ENCODE measurements at regions not wholly inside any gene's neighbourhood (a gene's known extent, or its start where the extent isn't known, plus 50 kb on each side); places are given as distances from the start of the nearest gene placed in this dataset.
"Not testable (repeated sequence)": the region's sequence is repeated elsewhere in the genome, so short reads cannot be mapped to it uniquely, and the experiment has no call there.

DNA sequence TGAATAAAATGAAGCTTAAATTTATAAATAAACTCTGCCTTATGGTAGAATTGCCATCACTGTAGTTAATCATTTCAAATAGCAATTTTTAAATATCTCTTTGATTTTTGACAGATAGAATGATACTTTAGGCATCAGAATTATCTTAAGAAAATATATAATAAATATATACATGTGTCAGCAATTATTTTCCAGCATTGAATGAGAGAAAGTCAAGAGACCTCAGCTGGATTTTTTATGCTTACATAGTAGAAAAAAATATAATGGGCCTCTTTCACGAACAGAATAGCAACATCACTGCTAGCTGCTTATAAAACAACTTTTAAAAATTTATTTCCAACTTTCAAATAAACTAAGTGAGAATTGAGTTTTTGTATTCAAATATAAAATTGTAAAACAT, 424.0 kb upstream of the MAGEB16 start:
- H3K9me3 ChIP-seq: no peaks in the 10 kb centered on the region
- TF ChIP-seq, protein P1, sequence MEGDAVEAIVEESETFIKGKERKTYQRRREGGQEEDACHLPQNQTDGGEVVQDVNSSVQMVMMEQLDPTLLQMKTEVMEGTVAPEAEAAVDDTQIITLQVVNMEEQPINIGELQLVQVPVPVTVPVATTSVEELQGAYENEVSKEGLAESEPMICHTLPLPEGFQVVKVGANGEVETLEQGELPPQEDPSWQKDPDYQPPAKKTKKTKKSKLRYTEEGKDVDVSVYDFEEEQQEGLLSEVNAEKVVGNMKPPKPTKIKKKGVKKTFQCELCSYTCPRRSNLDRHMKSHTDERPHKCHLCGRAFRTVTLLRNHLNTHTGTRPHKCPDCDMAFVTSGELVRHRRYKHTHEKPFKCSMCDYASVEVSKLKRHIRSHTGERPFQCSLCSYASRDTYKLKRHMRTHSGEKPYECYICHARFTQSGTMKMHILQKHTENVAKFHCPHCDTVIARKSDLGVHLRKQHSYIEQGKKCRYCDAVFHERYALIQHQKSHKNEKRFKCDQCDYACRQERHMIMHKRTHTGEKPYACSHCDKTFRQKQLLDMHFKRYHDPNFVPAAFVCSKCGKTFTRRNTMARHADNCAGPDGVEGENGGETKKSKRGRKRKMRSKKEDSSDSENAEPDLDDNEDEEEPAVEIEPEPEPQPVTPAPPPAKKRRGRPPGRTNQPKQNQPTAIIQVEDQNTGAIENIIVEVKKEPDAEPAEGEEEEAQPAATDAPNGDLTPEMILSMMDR (IDR thresholded peaks at IDR 0.05 in 8 of 11, conservative IDR thresholded peaks at IDR 0.05 in 3 of 11): no peak
- TF ChIP-seq POLR2A (IDR thresholded peaks at IDR 0.05): no peak
- TF ChIP-seq POLR2AphosphoS5 (IDR thresholded peaks at IDR 0.05): no peak
- WGBS, 5 donors: 28 to 85% (median 62%) methylated on average over 1 of the region's 1 CpG
- H3K4me3 ChIP-seq: no peak overlapping the region
- no peak for DNase-seq
- H3K4me1 ChIP-seq: no peaks in the 10 kb centered on the region
- H3K27me3 ChIP-seq (replicated peaks in 1 of 7): no peaks in the 10 kb centered on the region
- H3K36me3 ChIP-seq: no peaks in the 10 kb centered on the region
- intact Hi-C loops (cut with DNase I; ENCODE audit: low total_unique reads): no loop called here
- no peak overlapping the region for H3K27ac ChIP-seq

DNA sequence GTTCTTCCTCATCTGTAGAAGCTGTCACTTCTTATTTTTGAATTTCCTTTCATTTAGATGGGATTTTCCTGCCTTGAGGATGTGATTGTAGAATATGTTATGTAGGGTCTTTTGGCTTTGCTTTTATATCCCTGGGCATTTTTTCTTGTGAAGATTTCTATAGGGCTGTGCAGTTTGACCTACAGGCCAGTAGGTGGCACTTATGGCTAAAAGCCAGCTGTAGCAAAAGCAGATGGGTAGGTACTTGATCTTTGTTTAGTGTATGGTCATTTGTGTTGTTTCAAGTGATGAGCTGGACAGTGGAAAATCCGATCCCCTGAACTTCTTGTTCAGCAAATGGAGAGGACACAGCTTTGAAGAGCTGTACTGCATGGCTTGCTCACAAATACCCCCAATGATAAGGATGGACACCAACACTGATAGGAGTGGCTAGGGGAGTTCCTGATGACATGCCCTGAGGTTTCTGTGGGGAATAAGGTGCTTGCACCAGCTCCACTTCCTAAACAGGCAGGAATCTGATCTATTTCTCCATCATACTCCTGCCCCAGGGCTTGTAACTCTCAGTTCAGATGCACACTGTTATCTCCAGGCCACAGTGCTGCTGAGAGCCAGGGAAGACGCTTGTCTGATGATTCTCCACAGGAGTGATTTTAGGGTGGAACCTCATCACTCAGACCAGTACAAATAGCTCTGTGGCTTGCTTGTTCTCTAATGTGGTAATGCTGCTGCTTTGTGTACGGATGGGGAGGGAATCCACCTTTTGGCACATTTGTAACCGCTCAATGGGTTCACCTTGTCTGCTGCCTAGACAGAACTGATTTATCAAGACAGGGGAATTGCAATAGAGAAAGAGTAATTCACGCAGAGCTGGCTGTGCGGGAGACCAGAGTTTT, 417.1 kb upstream of the MAGEB16 start:
- WGBS, 5 donors: 66 to 80% (median 74%) methylated on average over 5 to 6 of the region's 6 CpGs
- intact Hi-C loops (cut with DNase I; ENCODE audit: low total_unique reads): no loop called here
- Histone ChIP-seq H3K4me3 (no peak overlapping the region), H3K36me3 (no peaks in the 10 kb centered on the region), H3K27me3 (replicated peaks in 1 of 7) (no peaks in the 10 kb centered on the region), H3K4me1 (no peaks in the 10 kb centered on the region), H3K9me3 (no peaks in the 10 kb centered on the region), H3K27ac (no peak overlapping the region)
- DNase-seq: no peak
- TF ChIP-seq, protein P1 (IDR thresholded peaks at IDR 0.05 in 8 of 11, conservative IDR thresholded peaks at IDR 0.05 in 3 of 11): peak in 8 of 11 experiments; percentile 17 to 44 (median 33)
- no peak for TF ChIP-seq POLR2A (IDR thresholded peaks at IDR 0.05)

DNA sequence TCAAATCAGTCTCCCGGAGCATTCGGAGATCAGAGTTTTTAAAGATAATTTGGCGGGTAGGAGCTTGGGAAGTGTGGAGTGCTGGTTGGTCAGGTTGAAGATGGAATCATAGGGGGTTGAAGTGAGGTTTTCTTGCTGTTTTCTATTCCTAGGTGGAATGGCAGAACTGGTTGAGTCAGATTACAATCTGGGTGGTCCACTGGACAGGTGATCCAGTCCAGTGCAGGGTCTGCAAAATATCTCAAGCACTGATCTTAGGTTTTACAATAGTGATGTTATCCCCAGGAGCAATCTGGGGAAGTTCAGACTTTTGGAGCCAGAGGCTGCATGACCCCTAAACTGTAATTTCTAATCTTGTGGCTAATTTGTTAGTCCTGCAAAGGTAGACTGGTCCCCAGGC, 416.4 kb upstream of the MAGEB16 start:
- H3K4me3 ChIP-seq; intact Hi-C loops (cut with DNase I; ENCODE audit: low total_unique reads); H3K4me1 ChIP-seq; H3K27ac ChIP-seq; H3K36me3 ChIP-seq; H3K27me3 ChIP-seq (replicated peaks in 1 of 7); H3K9me3 ChIP-seq; DNase-seq: not testable (repeated sequence)
- WGBS, 5 donors: 91 to 100% (median 92%) methylated on average over 3 of the region's 3 CpGs

DNA sequence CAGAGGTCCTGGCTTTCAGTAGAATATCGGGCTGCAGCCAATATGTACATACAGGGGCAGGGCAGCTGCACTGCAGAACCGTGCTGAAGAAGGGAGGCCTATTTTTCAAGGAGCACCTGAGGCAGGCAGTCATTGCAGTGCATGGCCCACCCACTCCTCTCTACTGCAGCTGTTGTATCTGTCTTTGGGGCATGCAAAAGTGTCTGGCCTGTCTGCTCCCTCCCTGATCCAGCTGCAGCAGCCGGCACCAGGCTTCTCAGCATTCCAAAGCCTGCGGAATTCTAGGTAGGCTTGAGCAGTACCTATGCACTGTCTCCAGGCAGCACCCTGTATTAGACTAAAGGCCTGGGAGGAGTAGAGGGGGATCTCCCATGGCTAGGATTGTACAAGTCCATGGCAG, 415.2 kb upstream of the MAGEB16 start:
- no peak for DNase-seq
- 60 to 90% (median 82%) methylated on average over 2 to 4 of the region's 4 CpGs for WGBS, 5 donors
- intact Hi-C loops (cut with DNase I; ENCODE audit: low total_unique reads): no loop called here
- Histone ChIP-seq H3K27me3 (replicated peaks in 1 of 7) (no peaks in the 10 kb centered on the region), H3K4me3 (no peak overlapping the region), H3K9me3 (no peaks in the 10 kb centered on the region), H3K4me1 (no peaks in the 10 kb centered on the region), H3K27ac (no peak overlapping the region), H3K36me3 (no peaks in the 10 kb centered on the region)
- TF ChIP-seq, protein P1 (IDR thresholded peaks at IDR 0.05 in 8 of 11, conservative IDR thresholded peaks at IDR 0.05 in 3 of 11): no peak
- TF ChIP-seq POLR2AphosphoS5 (IDR thresholded peaks at IDR 0.05) (no peak), POLR2A (IDR thresholded peaks at IDR 0.05) (no peak)
